HEK293T (cell line): ENCODE measurements at regions not wholly inside any gene's neighbourhood (a gene's known extent, or its start where the extent isn't known, plus 50 kb on each side); places are given as distances from the start of the nearest gene placed in this dataset.

Experiments used
- CTCF ChIA-PET: fragments of 350-600 bp; formaldehyde crosslinking; extraction: SDS; loops from one replicate; lab custom pipeline; 2021; ENCODE audit warnings: antibody characterized with exemption, inconsistent platforms; lab: Yijun Ruan, JAX
- POLR2A ChIA-PET: fragments of 350-600 bp; formaldehyde crosslinking; extraction: SDS; loops from one replicate; lab custom pipeline; 2020; ENCODE audit warnings: antibody characterized with exemption, inconsistent platforms; lab: Yijun Ruan, JAX
- DNase-seq: peaks from one replicate; pipeline ENCODE4 v3.0.0; 2012; ENCODE audit warnings: mixed read lengths; ENCODE audit errors: extremely low spot score
- ARNT ChIP-seq: fragments of 450-650 bp; IDR thresholded peaks from 2 replicates; pipeline ENCODE4 v1.6.1; 2017; ENCODE audit warnings: mild to moderate bottlenecking
- BHLHE40 ChIP-seq: fragments of 450-650 bp; IDR thresholded peaks from 2 replicates; pipeline ENCODE4 v1.6.1; 2016; ENCODE audit warnings: mild to moderate bottlenecking, moderate library complexity, borderline replicate concordance
- CTBP1 ChIP-seq: fragments of 450-650 bp; IDR thresholded peaks from 2 replicates; pipeline ENCODE4 v1.6.1; 2016; ENCODE audit warnings: borderline replicate concordance
- ELF4 ChIP-seq: fragments of 450-650 bp; IDR thresholded peaks from 2 replicates; pipeline ENCODE4 v1.6.1; 2017; ENCODE audit warnings: antibody characterized with exemption
- FOXA1 ChIP-seq: fragments of 450-650 bp; IDR thresholded peaks from 2 replicates; pipeline ENCODE4 v1.6.1; 2016; ENCODE audit warnings: mild to moderate bottlenecking
- FOXK2 ChIP-seq: fragments of 450-650 bp; IDR thresholded peaks from 2 replicates; pipeline ENCODE4 v1.6.1; 2016; ENCODE audit warnings: mild to moderate bottlenecking
- FOXM1 ChIP-seq: fragments of 450-650 bp; IDR thresholded peaks from 2 replicates; pipeline ENCODE4 v1.6.1; 2017; ENCODE audit warnings: mild to moderate bottlenecking, borderline replicate concordance
- HDGF ChIP-seq: fragments of 450-650 bp; IDR thresholded peaks from 2 replicates; pipeline ENCODE4 v1.6.1; 2017; ENCODE audit warnings: antibody characterized with exemption, borderline replicate concordance
- L3MBTL2 ChIP-seq: fragments of 450-650 bp; conservative IDR thresholded peaks from 2 replicates; pipeline ENCODE4 v1.6.1; 2016; ENCODE audit warnings: mild to moderate bottlenecking
- LEF1 ChIP-seq: fragments of 450-650 bp; IDR thresholded peaks from 2 replicates; pipeline ENCODE4 v1.6.1; 2017; ENCODE audit warnings: mild to moderate bottlenecking, borderline replicate concordance
- NFRKB ChIP-seq: fragments of 450-650 bp; IDR thresholded peaks from 2 replicates; pipeline ENCODE4 v1.6.1; 2016; ENCODE audit warnings: mild to moderate bottlenecking, moderate library complexity
- SP1 ChIP-seq: fragments of 450-650 bp; IDR thresholded peaks from 2 replicates; pipeline ENCODE4 v1.6.1; 2017
- SUZ12 ChIP-seq: fragments of 450-650 bp; IDR thresholded peaks from 2 replicates; pipeline ENCODE4 v1.6.1; 2016; ENCODE audit warnings: mild to moderate bottlenecking
- TARDBP ChIP-seq: fragments of 450-650 bp; IDR thresholded peaks from 2 replicates; pipeline ENCODE4 v1.6.1; 2016
- ZNF384 ChIP-seq: fragments of 450-650 bp; IDR thresholded peaks from 2 replicates; pipeline ENCODE4 v1.6.1; 2016
- TF ChIP-seq, protein P1 (sequence below): fragments of 450-650 bp; IDR thresholded peaks from 2 replicates; pipeline ENCODE4 v1.6.1; 2016

DNA sequence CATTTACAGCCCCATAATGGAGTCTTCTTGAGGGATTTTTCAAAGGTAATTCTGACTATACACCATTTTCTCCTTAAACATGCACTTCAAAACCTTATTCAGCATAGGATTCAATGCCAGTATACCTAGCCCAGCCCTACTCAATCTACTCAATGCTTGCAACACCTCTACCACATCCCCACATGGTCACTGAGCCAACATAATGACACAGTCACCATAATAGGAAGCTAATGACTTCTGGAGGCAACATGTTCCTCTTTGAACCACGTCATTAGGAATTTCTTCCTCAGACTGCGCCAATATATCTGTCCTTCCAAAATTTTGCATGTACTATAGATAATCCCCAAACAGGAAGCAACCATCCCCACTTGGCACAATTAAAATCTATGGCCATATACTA, 153.9 kb upstream of the SETMAR start:
- CTCF ChIA-PET = no interaction called here
- no peak for DNase-seq
- no peak for TF ChIP-seq ARNT
- TF ChIP-seq CTBP1 = no peak
- TF ChIP-seq, protein P1, sequence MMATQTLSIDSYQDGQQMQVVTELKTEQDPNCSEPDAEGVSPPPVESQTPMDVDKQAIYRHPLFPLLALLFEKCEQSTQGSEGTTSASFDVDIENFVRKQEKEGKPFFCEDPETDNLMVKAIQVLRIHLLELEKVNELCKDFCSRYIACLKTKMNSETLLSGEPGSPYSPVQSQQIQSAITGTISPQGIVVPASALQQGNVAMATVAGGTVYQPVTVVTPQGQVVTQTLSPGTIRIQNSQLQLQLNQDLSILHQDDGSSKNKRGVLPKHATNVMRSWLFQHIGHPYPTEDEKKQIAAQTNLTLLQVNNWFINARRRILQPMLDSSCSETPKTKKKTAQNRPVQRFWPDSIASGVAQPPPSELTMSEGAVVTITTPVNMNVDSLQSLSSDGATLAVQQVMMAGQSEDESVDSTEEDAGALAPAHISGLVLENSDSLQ = no peak
- no peak for TF ChIP-seq ELF4
- TF ChIP-seq LEF1 = no peak
- TF ChIP-seq TARDBP = no peak
- no peak for TF ChIP-seq NFRKB
- POLR2A ChIA-PET = no interaction called here

DNA sequence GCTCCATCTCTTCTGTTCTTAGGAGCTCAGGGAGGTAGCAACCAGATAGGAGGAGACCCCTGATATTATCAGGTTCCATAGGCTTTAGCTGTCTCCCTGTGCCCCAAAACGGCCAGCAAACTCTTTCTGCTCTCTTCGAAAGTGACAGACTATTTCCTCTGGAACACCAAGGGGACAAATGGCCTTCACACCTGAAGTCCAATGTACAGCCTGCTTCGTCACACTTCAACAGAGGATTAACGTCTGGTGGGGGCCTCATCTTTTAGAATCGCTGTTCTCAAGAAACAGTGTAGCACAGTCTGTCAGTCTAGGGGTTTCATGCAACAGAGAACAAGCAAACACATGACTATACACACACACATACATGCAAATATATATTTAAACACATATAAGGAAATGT, 152.4 kb upstream of the SETMAR start:
- ChIA-PET POLR2A (no interaction called here), CTCF (interaction anchor here (0.6 kb wide), 1 partner anchor 1266 kb away, joined by 4 read pairs; no protein-coding TSS in a partner anchor)
- TF ChIP-seq ARNT (no peak), SUZ12 (no peak), CTBP1 (no peak), FOXA1 (no peak), HDGF (no peak), FOXM1 (no peak), FOXK2 (no peak), ZNF384 (no peak), L3MBTL2 (no peak), LEF1 (no peak), ELF4 (no peak), SP1 (no peak), BHLHE40 (no peak), NFRKB (no peak), TARDBP (no peak)
- TF ChIP-seq, protein P1 = no peak
- DNase-seq = no peak

DNA sequence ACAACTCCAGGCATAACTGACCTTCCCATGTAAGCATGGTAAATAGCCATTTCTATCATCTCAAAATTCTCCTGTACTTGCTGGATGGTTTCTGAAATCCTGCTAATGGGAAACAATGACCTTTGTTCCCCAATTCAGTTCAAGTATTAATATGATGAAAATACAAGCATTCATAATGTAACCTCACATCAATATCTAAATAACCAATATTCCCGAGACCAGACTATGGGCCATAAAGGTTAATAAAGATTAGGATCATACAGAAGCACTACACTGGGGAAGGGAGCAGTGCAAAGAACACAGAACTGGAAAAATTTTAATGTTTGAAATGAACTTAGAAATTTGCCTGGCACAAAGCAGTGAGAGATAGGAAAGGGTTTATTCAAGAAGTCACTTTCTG, 151.3 kb upstream of the SETMAR start:
- TF ChIP-seq ELF4 = no peak
- TF ChIP-seq ZNF384 = no peak
- TF ChIP-seq ARNT = no peak
- no peak for TF ChIP-seq SUZ12
- TF ChIP-seq, protein P1 = no peak
- TF ChIP-seq TARDBP = no peak
- TF ChIP-seq FOXK2 = no peak
- TF ChIP-seq FOXM1 = no peak
- no peak for TF ChIP-seq LEF1
- no peak for TF ChIP-seq FOXA1
- no peak for TF ChIP-seq HDGF
- TF ChIP-seq CTBP1 = no peak
- no peak for TF ChIP-seq L3MBTL2
- TF ChIP-seq BHLHE40 = no peak
- TF ChIP-seq SP1 = no peak
- TF ChIP-seq NFRKB = no peak
- POLR2A ChIA-PET = no interaction called here
- CTCF ChIA-PET = no interaction called here
- no peak for DNase-seq

DNA sequence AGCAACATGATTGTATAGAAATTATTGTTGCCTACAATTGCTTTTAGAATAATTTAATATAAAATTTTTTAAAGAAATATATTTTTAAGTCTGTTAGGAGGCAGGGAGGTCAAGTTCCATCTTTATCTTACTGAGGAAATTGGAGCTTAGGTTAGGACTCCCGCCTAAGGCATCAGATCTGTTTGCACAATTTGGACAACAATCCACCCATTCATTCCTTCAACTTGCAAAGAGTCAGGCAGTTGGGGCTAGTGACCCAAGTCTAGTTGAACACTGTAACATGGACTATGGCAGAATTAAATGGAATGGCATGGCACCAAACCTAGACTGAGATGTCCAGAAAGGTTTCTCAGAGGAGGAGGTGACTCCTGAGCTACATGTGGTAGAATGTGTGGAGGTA, 149.4 kb upstream of the SETMAR start:
- DNase-seq = no peak
- TF ChIP-seq NFRKB (no peak), CTBP1 (no peak), TARDBP (no peak), FOXA1 (no peak), BHLHE40 (no peak), ELF4 (no peak)
- CTCF ChIA-PET = no interaction called here
- POLR2A ChIA-PET = no interaction called here

DNA sequence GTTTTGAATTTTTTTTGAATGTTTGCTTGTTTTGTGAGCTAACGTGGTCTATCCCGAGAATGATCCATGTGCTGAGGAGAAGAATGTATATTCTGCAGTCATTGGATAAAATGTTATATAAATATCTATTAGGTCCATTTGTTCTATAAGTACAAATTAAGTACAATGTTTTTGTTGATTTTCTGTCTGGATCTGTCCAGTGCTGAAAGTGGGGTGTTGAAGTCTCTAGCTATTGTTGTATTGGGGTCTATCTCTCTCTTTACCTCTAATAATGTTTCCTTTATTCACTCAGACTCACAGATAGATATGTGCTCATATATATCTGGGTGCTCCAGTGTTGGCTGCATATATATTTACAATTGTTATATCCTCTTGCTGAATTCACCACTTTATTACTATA, 144.8 kb upstream of the SETMAR start:
- TF ChIP-seq BHLHE40 = no peak
- TF ChIP-seq ARNT = no peak
- no peak for TF ChIP-seq CTBP1
- no peak for TF ChIP-seq SP1
- no peak for TF ChIP-seq LEF1
- TF ChIP-seq FOXA1 = no peak
- POLR2A ChIA-PET = no interaction called here
- CTCF ChIA-PET = no interaction called here
- no peak for DNase-seq

DNA sequence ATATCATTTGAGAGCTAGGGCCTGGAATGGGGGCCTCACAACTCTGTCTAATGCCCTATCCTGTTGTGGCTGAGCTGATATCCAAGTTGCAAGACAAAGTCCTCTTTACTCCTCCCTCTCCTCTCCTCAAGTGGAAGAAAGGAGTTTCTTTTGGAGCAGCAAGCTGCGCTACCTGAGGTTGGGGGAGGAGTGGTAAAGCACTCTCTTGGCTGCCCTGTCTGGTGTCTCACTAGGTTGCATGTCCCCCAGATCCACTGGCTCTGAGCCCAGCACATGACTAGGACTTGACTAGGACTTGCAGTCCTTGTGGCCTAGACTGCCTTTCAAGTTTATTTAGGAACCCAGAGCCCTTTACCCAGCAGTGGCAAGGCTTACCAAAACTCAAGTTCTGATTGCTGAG, 141.1 kb upstream of the SETMAR start:
- ChIA-PET CTCF (no interaction called here), POLR2A (no interaction called here)
- TF ChIP-seq ARNT (no peak), FOXM1 (no peak), TARDBP (no peak), CTBP1 (no peak), SP1 (no peak), FOXA1 (no peak), FOXK2 (no peak)
- DNase-seq = no peak

DNA sequence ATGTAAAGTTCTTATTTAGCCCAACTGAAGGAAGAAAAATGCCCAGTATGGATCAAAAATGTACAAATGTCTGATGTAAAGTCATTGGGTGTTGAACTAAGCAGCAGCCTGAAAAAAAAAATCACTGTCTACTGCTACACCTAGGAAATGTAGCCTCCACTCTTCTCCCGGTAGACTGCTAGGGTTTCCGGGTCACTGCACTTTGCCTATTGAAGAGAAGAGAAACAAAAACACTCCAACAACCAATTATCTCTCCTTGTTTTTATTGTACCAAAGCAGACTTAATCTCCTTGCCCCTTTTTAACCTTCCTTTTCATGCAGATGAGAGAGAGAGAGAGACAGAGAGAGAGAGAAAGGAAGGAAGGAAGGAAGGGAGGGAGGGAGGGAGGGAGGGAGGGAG, 140.2 kb upstream of the SETMAR start:
- ChIA-PET POLR2A (no interaction called here), CTCF (interaction anchor here (0.6 kb wide), 1 partner anchor 1023 kb away, joined by 3 read pairs; no protein-coding TSS in a partner anchor)
- TF ChIP-seq FOXK2 (no peak), ARNT (no peak), SP1 (no peak), ZNF384 (no peak), HDGF (no peak), BHLHE40 (no peak), FOXM1 (no peak), L3MBTL2 (no peak), FOXA1 (no peak), LEF1 (no peak), SUZ12 (no peak), CTBP1 (no peak), NFRKB (no peak), TARDBP (no peak)
- TF ChIP-seq, protein P1 = no peak
- no peak for DNase-seq
